ENCODE measurements at regions not wholly inside any gene's neighbourhood (a gene's known extent, or its start where the extent isn't known, plus 50 kb on each side); places are given as distances from the start of the nearest gene placed in this dataset.

GRCh38 chr18:60471652-60472051 lies 99.1 kb upstream of the MC4R start:
- no peak for DNase-seq (ENCODE audit: low read depth)
- no peak overlapping the region for H3K4me3 ChIP-seq (ENCODE audit: low read length)
- TF ChIP-seq, protein P1, sequence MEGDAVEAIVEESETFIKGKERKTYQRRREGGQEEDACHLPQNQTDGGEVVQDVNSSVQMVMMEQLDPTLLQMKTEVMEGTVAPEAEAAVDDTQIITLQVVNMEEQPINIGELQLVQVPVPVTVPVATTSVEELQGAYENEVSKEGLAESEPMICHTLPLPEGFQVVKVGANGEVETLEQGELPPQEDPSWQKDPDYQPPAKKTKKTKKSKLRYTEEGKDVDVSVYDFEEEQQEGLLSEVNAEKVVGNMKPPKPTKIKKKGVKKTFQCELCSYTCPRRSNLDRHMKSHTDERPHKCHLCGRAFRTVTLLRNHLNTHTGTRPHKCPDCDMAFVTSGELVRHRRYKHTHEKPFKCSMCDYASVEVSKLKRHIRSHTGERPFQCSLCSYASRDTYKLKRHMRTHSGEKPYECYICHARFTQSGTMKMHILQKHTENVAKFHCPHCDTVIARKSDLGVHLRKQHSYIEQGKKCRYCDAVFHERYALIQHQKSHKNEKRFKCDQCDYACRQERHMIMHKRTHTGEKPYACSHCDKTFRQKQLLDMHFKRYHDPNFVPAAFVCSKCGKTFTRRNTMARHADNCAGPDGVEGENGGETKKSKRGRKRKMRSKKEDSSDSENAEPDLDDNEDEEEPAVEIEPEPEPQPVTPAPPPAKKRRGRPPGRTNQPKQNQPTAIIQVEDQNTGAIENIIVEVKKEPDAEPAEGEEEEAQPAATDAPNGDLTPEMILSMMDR (conservative IDR thresholded peaks at IDR 0.05; ENCODE audit: low read depth, low read length): no peak

- peak; percentile 39 for DNase-seq (ENCODE audit: low read depth)
- TF ChIP-seq, protein P1 (conservative IDR thresholded peaks at IDR 0.05; ENCODE audit: low read depth, low read length): no peak
- no peak overlapping the region for H3K4me3 ChIP-seq (ENCODE audit: low read length)
These were observed 112.6 kb upstream of the MC4R start for GRCh38 chr18:60485201-60485600.

GRCh38 chr18:60493066-60493465 lies 120.5 kb upstream of the MC4R start:
- H3K4me3 ChIP-seq (ENCODE audit: low read length): no peak overlapping the region
- TF ChIP-seq, protein P1 (conservative IDR thresholded peaks at IDR 0.05; ENCODE audit: low read depth, low read length): no peak
- no peak for DNase-seq (ENCODE audit: low read depth)

DNA sequence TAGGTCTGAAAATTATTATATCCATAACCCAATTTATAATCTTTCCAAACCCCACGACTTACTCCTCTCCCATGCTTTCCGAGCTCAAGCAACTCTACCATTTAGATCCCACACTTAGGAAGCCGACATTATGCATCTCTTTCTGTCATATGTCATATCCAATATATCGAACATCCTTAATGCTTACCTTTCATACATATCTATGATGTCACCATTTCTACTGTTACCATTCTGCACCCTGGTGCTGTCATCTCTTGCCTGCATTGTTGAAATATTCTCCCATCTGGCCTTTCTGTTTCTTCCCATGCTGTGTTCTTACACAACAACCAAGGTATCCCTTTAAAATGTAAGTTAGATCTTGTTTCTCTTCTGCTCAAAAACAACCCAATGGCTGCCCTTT lies 127.1 kb upstream of the MC4R start:
- no peak for DNase-seq (ENCODE audit: low read depth)
- TF ChIP-seq, protein P1 (conservative IDR thresholded peaks at IDR 0.05; ENCODE audit: low read depth, low read length): no peak
- no peak overlapping the region for H3K4me3 ChIP-seq (ENCODE audit: low read length)

DNA sequence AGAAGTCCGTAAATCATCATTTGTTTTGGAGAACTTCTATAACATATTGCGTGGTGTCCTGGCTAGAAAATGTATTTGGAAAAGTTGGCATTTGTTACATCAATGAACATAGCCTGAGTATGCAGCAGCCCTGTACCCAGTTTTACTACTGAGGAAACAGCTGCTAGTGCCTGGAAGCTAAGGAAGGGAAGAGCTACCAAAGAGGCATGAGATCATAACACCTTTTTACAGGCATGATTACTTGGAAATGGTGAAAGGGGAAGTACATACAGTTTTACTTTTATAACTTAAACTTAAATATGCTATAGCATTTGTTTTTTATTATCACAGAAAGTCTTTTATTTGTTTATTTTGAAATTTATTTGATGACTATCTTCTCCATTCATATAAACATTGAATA lies 128.4 kb upstream of the MC4R start:
- TF ChIP-seq, protein P1 (conservative IDR thresholded peaks at IDR 0.05; ENCODE audit: low read depth, low read length): no peak
- H3K4me3 ChIP-seq (ENCODE audit: low read length): no peak overlapping the region
- DNase-seq (ENCODE audit: low read depth): no peak

- no peak for DNase-seq (ENCODE audit: low read depth)
- no peak overlapping the region for H3K4me3 ChIP-seq (ENCODE audit: low read length)
- TF ChIP-seq, protein P1 (conservative IDR thresholded peaks at IDR 0.05; ENCODE audit: low read depth, low read length): no peak
These were observed 130.0 kb upstream of the MC4R start for GRCh38 chr18:60502591-60502990.

- TF ChIP-seq, protein P1 (conservative IDR thresholded peaks at IDR 0.05; ENCODE audit: low read depth, low read length): no peak
- no peak for DNase-seq (ENCODE audit: low read depth)
- no peak overlapping the region for H3K4me3 ChIP-seq (ENCODE audit: low read length)
These were observed 130.6 kb upstream of the MC4R start for GRCh38 chr18:60503199-60503598.
